ENCODE measurements at regions not wholly inside any gene's neighbourhood (a gene's known extent, or its start where the extent isn't known, plus 50 kb on each side); places are given as distances from the start of the nearest gene placed in this dataset.

- no peak for DNase-seq
These were observed 367.4 kb downstream of the FOXA2 start for GRCh38 chr20:22216984-22217383.

GRCh38 chr20:22214296-22214695 is 370.1 kb downstream of the FOXA2 start:
- DNase-seq, result no peak

GRCh38 chr20:22213271-22213670 is 371.1 kb downstream of the FOXA2 start:
- DNase-seq, result no peak

GRCh38 chr20:22207280-22207679 is 377.1 kb downstream of the FOXA2 start:
- no peak for DNase-seq

- DNase-seq, result no peak
These were observed 379.6 kb downstream of the FOXA2 start for GRCh38 chr20:22204801-22205200.

- no peak for DNase-seq
These were observed 402.2 kb downstream of the FOXA2 start for GRCh38 chr20:22182148-22182547.

GRCh38 chr20:22180244-22180643 is 404.1 kb downstream of the FOXA2 start:
- DNase-seq, result no peak

- DNase-seq, result no peak
These were observed 424.2 kb downstream of the FOXA2 start for GRCh38 chr20:22160101-22160652.

GRCh38 chr20:22159276-22159675 is 425.1 kb downstream of the FOXA2 start:
- no peak for DNase-seq

GRCh38 chr20:22127587-22127986 is 422.1 kb downstream of the PAX1 start:
- no peak for DNase-seq

GRCh38 chr20:22106308-22106938 is 401.0 kb downstream of the PAX1 start:
- DNase-seq, result peak; percentile 43 to 55

- no peak for DNase-seq
These were observed 396.1 kb downstream of the PAX1 start for GRCh38 chr20:22101606-22102005.

- DNase-seq, result no peak
These were observed 395.2 kb downstream of the PAX1 start for GRCh38 chr20:22100686-22101085.

- no peak for DNase-seq
These were observed 393.9 kb downstream of the PAX1 start for GRCh38 chr20:22099348-22099747.

GRCh38 chr20:22098511-22098910 is 393.0 kb downstream of the PAX1 start:
- DNase-seq, result no peak

GRCh38 chr20:22093122-22093521 is 387.7 kb downstream of the PAX1 start:
- DNase-seq, result no peak

- DNase-seq, result no peak
These were observed 383.4 kb downstream of the PAX1 start for GRCh38 chr20:22088882-22089281.

- no peak for DNase-seq
These were observed 375.5 kb downstream of the PAX1 start for GRCh38 chr20:22080985-22081384.

- no peak for DNase-seq
These were observed 369.2 kb downstream of the PAX1 start for GRCh38 chr20:22074635-22075034.

- DNase-seq, result no peak
These were observed 366.4 kb downstream of the PAX1 start for GRCh38 chr20:22071841-22072240.

GRCh38 chr20:22070610-22071058 is 365.2 kb downstream of the PAX1 start:
- DNase-seq, result no peak

- DNase-seq, result no peak
These were observed 358.3 kb downstream of the PAX1 start for GRCh38 chr20:22063753-22064152.

- DNase-seq, result no peak
These were observed 357.4 kb downstream of the PAX1 start for GRCh38 chr20:22062874-22063273.

- no peak for DNase-seq
These were observed 355.1 kb downstream of the PAX1 start for GRCh38 chr20:22060610-22061009.

GRCh38 chr20:22058746-22059145 is 353.3 kb downstream of the PAX1 start:
- no peak for DNase-seq
